Suprapubic skin (tissue), 4 donors: ENCODE measurements at regions not wholly inside any gene's neighbourhood (a gene's known extent, or its start where the extent isn't known, plus 50 kb on each side); places are given as distances from the start of the nearest gene placed in this dataset.

Source experiments
- DNase-seq, 2 donors: peaks; one replicate each; pipeline ENCODE4 v3.0.0-alpha.2; 2019; ENCODE audit warnings: low spot score in 2 of 2
- H3K27ac ChIP-seq: fragments of 200-600 bp; sonication (generic); one replicate; pipeline ENCODE4 v1.5.1; 2019
- H3K27me3 ChIP-seq: fragments of 200-600 bp; sonication (generic); one replicate; pipeline ENCODE4 v1.5.1; 2019
- H3K36me3 ChIP-seq: fragments of 200-600 bp; sonication (generic); one replicate; pipeline ENCODE4 v1.5.1; 2019
- H3K4me1 ChIP-seq: fragments of 200-600 bp; sonication (generic); one replicate; pipeline ENCODE4 v1.5.1; 2019
- H3K4me3 ChIP-seq: fragments of 200-600 bp; sonication (generic); one replicate; pipeline ENCODE4 v1.5.1; 2019; ENCODE audit warnings: mild to moderate bottlenecking
- H3K9me3 ChIP-seq: fragments of 200-600 bp; sonication (generic); one replicate; pipeline ENCODE4 v1.5.1; 2019
- CTCF ChIP-seq, 2 donors: fragments of 200-600 bp in 1 of 2; fragments of 450-650 bp in 1 of 2; sonication (generic) in 1 of 2; IDR thresholded peaks; one replicate each; pipeline ENCODE4 v1.5.1; 2016 to 2019; ENCODE audit warnings: antibody characterized with exemption in 2 of 2, mild to moderate bottlenecking in 1 of 2, moderate library complexity in 1 of 2
- EP300 ChIP-seq: sonication (generic); formaldehyde crosslinking; IDR thresholded peaks from one replicate; pipeline ENCODE4 v1.6.1; 2017; ENCODE audit warnings: antibody characterized with exemption
- POLR2A ChIP-seq, 2 donors: fragments of 450-650 bp; IDR thresholded peaks; one replicate each; pipeline ENCODE4 v1.6.1; 2017; ENCODE audit warnings: antibody characterized with exemption in 2 of 2, mild to moderate bottlenecking in 2 of 2, moderate library complexity in 2 of 2
- POLR2AphosphoS5 ChIP-seq, 3 donors: sonication (generic); formaldehyde crosslinking; IDR thresholded peaks; one replicate each; pipeline ENCODE4 v1.6.1; 2017; ENCODE audit warnings: antibody characterized with exemption in 3 of 3
- WGBS: methylation state at CpG from one replicate; pipeline ENCODE4 v1.1.5; 2018; 5-methylcytosine and 5-hydroxymethylcytosine counted together

GRCh38 chr7:9836671-9837070, 1137.0 kb upstream of the PHF14 start:
- WGBS = 78% methylated on average over 1 of the region's 1 CpG
- no peak for DNase-seq
- Histone ChIP-seq H3K9me3 (no peaks in the 10 kb centered on the region), H3K4me3 (no peak overlapping the region), H3K27ac (no peak overlapping the region), H3K36me3 (no peaks in the 10 kb centered on the region), H3K27me3 (no peaks in the 10 kb centered on the region), H3K4me1 (no peaks in the 10 kb centered on the region)
- TF ChIP-seq EP300 = no peak
- TF ChIP-seq POLR2AphosphoS5 (IDR thresholded peaks at IDR 0.05) = no peak
- TF ChIP-seq POLR2A (IDR thresholded peaks at IDR 0.05) = no peak
- no peak for TF ChIP-seq CTCF (IDR thresholded peaks at IDR 0.05)

- no peaks in the 10 kb centered on the region for H3K4me1 ChIP-seq
- no peaks in the 10 kb centered on the region for H3K27me3 ChIP-seq
- H3K27ac ChIP-seq = no peak overlapping the region
- no peaks in the 10 kb centered on the region for H3K9me3 ChIP-seq
- H3K36me3 ChIP-seq = no peaks in the 10 kb centered on the region
- DNase-seq = no peak
- TF ChIP-seq CTCF (IDR thresholded peaks at IDR 0.05) (no peak), EP300 (no peak)
- no peak overlapping the region for H3K4me3 ChIP-seq
- WGBS = 79% methylated on average over 2 of the region's 2 CpGs
Observed at GRCh38 chr7:9842301-9842700, 1131.4 kb upstream of the PHF14 start.

- Histone ChIP-seq H3K27ac (no peak overlapping the region), H3K4me1 (no peaks in the 10 kb centered on the region), H3K36me3 (no peaks in the 10 kb centered on the region), H3K9me3 (no peaks in the 10 kb centered on the region), H3K27me3 (no peaks in the 10 kb centered on the region), H3K4me3 (no peak overlapping the region)
- no peak for TF ChIP-seq EP300
- TF ChIP-seq CTCF (IDR thresholded peaks at IDR 0.05) = no peak
- no peak for TF ChIP-seq POLR2AphosphoS5 (IDR thresholded peaks at IDR 0.05)
- no peak for TF ChIP-seq POLR2A (IDR thresholded peaks at IDR 0.05)
- DNase-seq = no peak
- WGBS = 78% methylated on average over 3 of the region's 3 CpGs
Observed at GRCh38 chr7:9846902-9847301, 1126.8 kb upstream of the PHF14 start.

- H3K36me3 ChIP-seq = no peaks in the 10 kb centered on the region
- DNase-seq = no peak
- H3K9me3 ChIP-seq = no peaks in the 10 kb centered on the region
- H3K4me3 ChIP-seq = no peak overlapping the region
- H3K27me3 ChIP-seq = no peaks in the 10 kb centered on the region
- no peak overlapping the region for H3K27ac ChIP-seq
- 93% methylated on average over 2 of the region's 2 CpGs for WGBS
- H3K4me1 ChIP-seq = no peaks in the 10 kb centered on the region
- TF ChIP-seq POLR2A (IDR thresholded peaks at IDR 0.05) = no peak
- no peak for TF ChIP-seq CTCF (IDR thresholded peaks at IDR 0.05)
- TF ChIP-seq EP300 = no peak
- no peak for TF ChIP-seq POLR2AphosphoS5 (IDR thresholded peaks at IDR 0.05)
Observed at GRCh38 chr7:9854605-9855004, 1119.1 kb upstream of the PHF14 start.

GRCh38 chr7:9856668-9857067, 1117.0 kb upstream of the PHF14 start:
- Histone ChIP-seq H3K4me3 (no peak overlapping the region), H3K36me3 (no peaks in the 10 kb centered on the region), H3K27ac (no peak overlapping the region), H3K4me1 (no peaks in the 10 kb centered on the region), H3K27me3 (no peaks in the 10 kb centered on the region), H3K9me3 (no peaks in the 10 kb centered on the region)
- DNase-seq = no peak
- TF ChIP-seq POLR2AphosphoS5 (IDR thresholded peaks at IDR 0.05) (no peak), CTCF (IDR thresholded peaks at IDR 0.05) (no peak), POLR2A (IDR thresholded peaks at IDR 0.05) (no peak), EP300 (no peak)
- WGBS = 100% methylated on average over 1 of the region's 1 CpG
